Heart left ventricle (tissue), 16 donors: ENCODE measurements at regions not wholly inside any gene's neighbourhood (a gene's known extent, or its start where the extent isn't known, plus 50 kb on each side); places are given as distances from the start of the nearest gene placed in this dataset.

ENCODE experiments used
- ATAC-seq, 4 donors: fragments of 200-7000 bp; cut with Tn5 transposase; one replicate each; pipeline ENCODE4 v1.9.1; 2020 to 2022; ENCODE audit warnings: moderate library complexity in 4 of 4, mild to moderate bottlenecking in 3 of 4, moderate number of reproducible peaks in 1 of 4
- DNase-seq, 5 donors: peaks; one replicate each; pipeline ENCODE4 v3.0.0-alpha.2; 2020
- H3K27ac ChIP-seq, 12 donors: fragments of 200-600 bp; sonication (generic) in 4 of 12; one replicate each; pipeline versions ENCODE4 v1.5.0 to v1.8.0; 2016 to 2022; ENCODE audit warnings: mild to moderate bottlenecking in 2 of 12
- H3K27me3 ChIP-seq, 9 donors: fragments of 200-600 bp; sonication (generic) in 2 of 9; one replicate each; pipeline versions ENCODE4 v1.5.1 to v1.8.0; 2016 to 2022; ENCODE audit warnings: mild to moderate bottlenecking in 3 of 9
- H3K36me3 ChIP-seq, 9 donors: fragments of 200-600 bp; sonication (generic) in 2 of 9; one replicate each; pipeline versions ENCODE4 v1.5.0 to v1.8.0; 2018 to 2022; ENCODE audit warnings: mild to moderate bottlenecking in 2 of 9
- H3K4me1 ChIP-seq, 12 donors: fragments of 200-600 bp; sonication (generic) in 4 of 12; one replicate each; pipeline versions ENCODE4 v1.5.0 to v1.8.0; 2016 to 2022; ENCODE audit warnings: mild to moderate bottlenecking in 3 of 12
- H3K4me3 ChIP-seq, 12 donors: fragments of 200-600 bp; sonication (generic) in 4 of 12; one replicate each; pipeline versions ENCODE4 v1.5.0 to v1.8.0; 2017 to 2022; ENCODE audit warnings: mild to moderate bottlenecking in 9 of 12, moderate library complexity in 4 of 12
- H3K9me3 ChIP-seq, 12 donors: fragments of 200-600 bp; sonication (generic) in 4 of 12; one replicate each; pipeline versions ENCODE4 v1.5.0 to v1.8.0; 2016 to 2022; ENCODE audit warnings: mild to moderate bottlenecking in 1 of 12
- CTCF ChIP-seq, 12 donors: fragments of 200-600 bp; sonication (generic) in 4 of 12; IDR thresholded peaks; one replicate each; pipeline versions ENCODE4 v1.5.0 to v1.8.0; 2018 to 2022; ENCODE audit warnings: antibody characterized with exemption in 12 of 12, mild to moderate bottlenecking in 5 of 12
- POLR2A ChIP-seq, 2 donors: fragments of 450-650 bp; IDR thresholded peaks; one replicate each; pipeline ENCODE4 v1.6.1; 2017; ENCODE audit warnings: antibody characterized with exemption in 2 of 2, mild to moderate bottlenecking in 2 of 2, moderate library complexity in 2 of 2
- whole genome bisulfite sequencing, 4 donors: extraction: QIAGEN DNeasy Blood & Tissue Kit in 2 of 4; methylation state at CpG; one replicate each; pipeline versions ENCODE4 v1.1.5 to v1.1.7; 2013 to 2018; 5-methylcytosine and 5-hydroxymethylcytosine counted together
- intact Hi-C, 10 donors: fragments of 100-400 bp; cut with DNase I; formaldehyde crosslinking; loops; one replicate each; pipeline versions ENCODE4 v1.11.1 to v1.14.2; 2022
- donor health status: ischemic (EF 13 %, LVEDD 7.1; RV severe dilation, severe dysfunction).
- donor health status: healthy with polysubstance abuse.
- donor health status: DM: no; HTN: yes; CAD: no.
- donor health status: DM: no; HTN: no; CAD: no.
- donor health status: ischemic (EF 25% LVEDD 6.9; RV normal size, moderate dysfunction).
- donor health status: ischemic (EF 25% LVEDD 5.7; RV mildly dilated, moderate dysfunction).
- donor health status: healthy.
- donor health status: DM: yes; HTN: yes; CAD: no.
- donor health status: ischemic (EF 35%, LVEDD 5.7; RV mildly dilated, moderate dysfunction).
- donor health status: nonischemic (EF 11% LVEDD 7.7; RV severe dilation, severe dysfunction).
- donor health status: DM: yes; HTN: yes; CAD: no.
- donor health status: PGD.
- donor health status: ischemic (EF 29% LVEDD 5.4; RV normal size, mild dysfunction).
- donor health status: nonischemic (EF 23%, LVEDD 6.1; RV moderate dilation, normal function).

DNA sequence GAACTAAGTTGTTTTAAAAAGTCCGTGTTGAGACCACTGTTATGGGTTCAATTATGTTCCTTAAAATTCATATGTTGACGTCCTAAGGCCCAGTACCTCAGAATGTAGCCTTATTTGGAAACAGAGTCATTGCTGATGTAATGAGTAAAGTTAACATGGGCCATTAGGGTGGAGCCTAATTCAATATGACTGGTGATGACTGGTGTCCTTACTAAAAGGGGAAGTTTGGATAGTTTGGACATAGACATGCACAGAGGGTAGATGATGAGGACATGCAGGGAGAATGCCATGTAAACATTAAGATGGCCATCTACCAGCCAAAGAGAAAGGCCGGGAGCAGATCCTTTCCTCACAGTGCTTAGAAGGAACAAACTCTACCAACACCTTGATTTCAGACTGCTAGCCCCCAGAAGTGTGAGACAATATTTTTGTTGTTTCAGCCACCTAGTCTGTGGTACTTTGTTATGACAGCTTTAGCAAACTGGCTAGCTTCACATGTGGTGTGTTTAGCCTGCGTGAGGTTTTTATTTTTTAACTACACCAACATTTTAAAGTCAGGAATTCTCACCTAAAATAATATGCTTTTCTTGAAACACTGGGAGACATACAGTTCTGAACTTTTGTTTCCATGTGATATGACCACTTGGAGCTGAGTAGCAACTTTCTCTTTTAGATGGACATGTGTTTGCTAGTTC, 135.3 kb downstream of the YIPF5 start:
- intact Hi-C loops, result loop anchor here in 3 of 10 donors (10.0 kb wide), 2 partner anchors 70 to 100 kb away; no protein-coding TSS in a partner anchor
- WGBS, 4 donors, result 78 to 89% (median 82%) methylated on average over 4 of the region's 4 CpGs
- Histone ChIP-seq H3K27me3 (no peaks in the 10 kb centered on the region), H3K4me3 (no peak overlapping the region), H3K9me3 (no peaks in the 10 kb centered on the region), H3K27ac (no peak overlapping the region), H3K4me1 (peaks cover 0 to 12% (median 0%) of the 10 kb centered on the region in 12 donors), H3K36me3 (no peaks in the 10 kb centered on the region)
- ATAC-seq (no peak), DNase-seq (no peak)
- TF ChIP-seq CTCF (IDR thresholded peaks at IDR 0.05), result no peak
- TF ChIP-seq POLR2A (IDR thresholded peaks at IDR 0.05), result no peak

DNA sequence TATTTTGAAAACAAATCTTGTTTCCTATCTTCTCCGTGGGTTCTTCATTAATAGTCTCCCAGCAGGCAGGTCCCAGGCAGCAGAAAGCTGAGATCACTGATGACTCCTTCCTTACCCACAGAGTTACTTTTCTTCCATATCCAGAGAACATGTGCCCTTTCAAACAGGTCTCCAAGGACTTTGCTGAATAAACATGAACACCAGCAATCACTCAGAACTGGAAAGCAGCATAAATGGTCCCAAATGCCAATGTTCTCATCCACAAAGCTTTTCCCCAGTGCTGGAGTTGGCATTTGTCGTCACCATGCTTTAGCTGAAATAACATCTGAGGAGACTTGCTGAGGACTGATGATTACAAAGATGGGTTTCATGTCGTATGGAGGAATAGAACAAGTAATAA, 134.0 kb downstream of the YIPF5 start:
- 79 to 86% (median 82%) methylated on average over 3 of the region's 3 CpGs for WGBS, 4 donors
- TF ChIP-seq POLR2A (IDR thresholded peaks at IDR 0.05), result no peak
- TF ChIP-seq CTCF (IDR thresholded peaks at IDR 0.05), result no peak
- intact Hi-C loops, result loop anchor here in 3 of 10 donors (10.0 kb wide), 2 partner anchors 68 to 98 kb away; no protein-coding TSS in a partner anchor

GRCh38 chr5:144040615-144041305, 129.7 kb downstream of the YIPF5 start:
- 67 to 80% (median 77%) methylated on average over 2 of the region's 2 CpGs for WGBS, 4 donors
- Histone ChIP-seq H3K9me3 (no peaks in the 10 kb centered on the region), H3K36me3 (no peaks in the 10 kb centered on the region), H3K4me1 (no peaks in the 10 kb centered on the region), H3K27me3 (no peaks in the 10 kb centered on the region), H3K4me3 (no peak overlapping the region), H3K27ac (no peak overlapping the region)
- ATAC-seq (peak in 1 of 4 donors; percentile 34), DNase-seq (no peak)
- TF ChIP-seq CTCF (IDR thresholded peaks at IDR 0.05), result no peak
- no peak for TF ChIP-seq POLR2A (IDR thresholded peaks at IDR 0.05)
- intact Hi-C loops, result loop anchor here in 1 of 10 donors (10.0 kb wide), 1 partner anchor 84 kb away; no protein-coding TSS in a partner anchor

More for the DNA sequence above, 134.0 kb downstream of the YIPF5 start:
- no peaks in the 10 kb centered on the region for H3K27me3 ChIP-seq
- peaks cover 0 to 12% (median 0%) of the 10 kb centered on the region in 12 donors for H3K4me1 ChIP-seq
- no peak overlapping the region for H3K27ac ChIP-seq
- no peak for DNase-seq
- no peak for ATAC-seq
- H3K4me3 ChIP-seq, result no peak overlapping the region
- no peaks in the 10 kb centered on the region for H3K36me3 ChIP-seq
- H3K9me3 ChIP-seq, result no peaks in the 10 kb centered on the region

DNA sequence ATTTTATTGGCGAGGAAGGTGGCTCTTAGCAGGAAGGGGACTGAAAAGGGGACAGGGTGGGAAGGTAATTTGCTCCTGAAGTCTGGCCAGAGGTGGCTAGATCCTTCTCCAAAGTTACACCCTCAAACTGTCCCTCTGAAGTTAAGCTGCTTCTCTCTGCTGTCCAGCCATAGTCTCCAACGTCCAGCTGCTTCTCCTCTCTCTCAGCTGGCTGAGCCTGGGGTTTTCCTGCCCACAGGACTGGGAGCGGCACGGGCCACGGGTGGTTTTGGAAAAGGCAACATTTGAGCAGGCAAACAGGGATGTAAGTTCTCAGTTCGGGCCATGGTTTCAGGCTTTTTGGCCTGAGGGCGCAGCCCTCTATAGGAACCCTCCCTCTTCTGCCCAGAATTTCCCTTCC, 128.3 kb downstream of the YIPF5 start:
- DNase-seq (peak in 1 of 5 donors; percentile 29), ATAC-seq (peak in 1 of 4 donors; percentile 49)
- no peak overlapping the region for H3K27ac ChIP-seq
- H3K36me3 ChIP-seq, result no peaks in the 10 kb centered on the region
- H3K9me3 ChIP-seq, result no peaks in the 10 kb centered on the region
- intact Hi-C loops, result loop anchor here in 1 of 10 donors (10.0 kb wide), 1 partner anchor 83 kb away; no protein-coding TSS in a partner anchor
- WGBS, 4 donors, result 65 to 75% (median 74%) methylated on average over 7 of the region's 7 CpGs
- no peak for TF ChIP-seq POLR2A (IDR thresholded peaks at IDR 0.05)
- no peak for TF ChIP-seq CTCF (IDR thresholded peaks at IDR 0.05)
- no peak overlapping the region for H3K4me3 ChIP-seq
- H3K27me3 ChIP-seq, result no peaks in the 10 kb centered on the region
- H3K4me1 ChIP-seq, result no peaks in the 10 kb centered on the region
